ENCODE measurements at regions not wholly inside any gene's neighbourhood (a gene's known extent, or its start where the extent isn't known, plus 50 kb on each side); places are given as distances from the start of the nearest gene placed in this dataset.

GRCh38 chr4:138901177-138901576 lies 114.4 kb upstream of the NOCT start:
- no TSS peak for BruUV-seq (replicated peaks)
- Histone ChIP-seq H3K36me3 (ENCODE audit: control insufficient read depth in 2 of 2, extremely low read depth in 1 of 2, insufficient read depth in 2 of 2, low read length in 2 of 2) (no peaks in the 10 kb centered on the region), H3K9me1 (replicated peaks; ENCODE audit: control insufficient read depth, extremely low read depth, insufficient read depth, low read length) (no peaks in the 10 kb centered on the region), H3K9ac (replicated peaks; ENCODE audit: extremely low read depth, insufficient read depth, low read length) (no peak overlapping the region), H3K27me3 (ENCODE audit: control insufficient read depth in 2 of 2, insufficient read depth in 2 of 2, low read length in 2 of 2) (no peaks in the 10 kb centered on the region), H2AFZ (ENCODE audit: low read depth, low read length) (no peak overlapping the region), H3K4me3 (replicated peaks in 1 of 3; ENCODE audit: insufficient read depth in 1 of 3, low read depth in 1 of 3, low read length in 3 of 3) (no peak overlapping the region), H3K79me2 (ENCODE audit: control insufficient read depth, insufficient read depth, low read length) (no peaks in the 10 kb centered on the region), H3K27ac (ENCODE audit: insufficient read depth, low read depth, low read length) (no peak overlapping the region), H4K20me1 (replicated peaks; ENCODE audit: control insufficient read depth, extremely low read depth, insufficient read depth, low read length) (no peaks in the 10 kb centered on the region), H3K4me1 (ENCODE audit: control insufficient read depth, extremely low read depth, insufficient read depth, low read length) (no peaks in the 10 kb centered on the region), H3K4me2 (ENCODE audit: insufficient read depth, low read length) (no peak overlapping the region), H3K9me3 (replicated peaks; ENCODE audit: control insufficient read depth, insufficient read depth, low read length) (no peaks in the 10 kb centered on the region)
- intact Hi-C loops (cut with micrococcal nuclease), result no loop called here
- FAIRE-seq, result no peak
- ChIA-PET CTCF (no interaction called here), POLR2A (no interaction called here)
- dilution Hi-C loops (cut with MboI; ENCODE audit: extremely low pct_ligation_motif_present, low sequenced_read_pairs), result no loop called here
- TF ChIP-seq FOS (IDR thresholded peaks at IDR 0.05; ENCODE audit: borderline replicate concordance, insufficient read depth, low read length) (no peak), EZH2 (IDR thresholded peaks at IDR 0.05; ENCODE audit: borderline replicate concordance, low read depth, low read length, severe bottlenecking) (no peak), GATA2 (IDR thresholded peaks at IDR 0.05; ENCODE audit: insufficient read depth, insufficient read length, low read depth, low read length) (no peak), POLR2A (IDR thresholded peaks at IDR 0.05; ENCODE audit: low read depth, low read length) (no peak), MYC (IDR thresholded peaks at IDR 0.05; ENCODE audit: low read depth, low read length) (no peak)
- TF ChIP-seq, protein P1, sequence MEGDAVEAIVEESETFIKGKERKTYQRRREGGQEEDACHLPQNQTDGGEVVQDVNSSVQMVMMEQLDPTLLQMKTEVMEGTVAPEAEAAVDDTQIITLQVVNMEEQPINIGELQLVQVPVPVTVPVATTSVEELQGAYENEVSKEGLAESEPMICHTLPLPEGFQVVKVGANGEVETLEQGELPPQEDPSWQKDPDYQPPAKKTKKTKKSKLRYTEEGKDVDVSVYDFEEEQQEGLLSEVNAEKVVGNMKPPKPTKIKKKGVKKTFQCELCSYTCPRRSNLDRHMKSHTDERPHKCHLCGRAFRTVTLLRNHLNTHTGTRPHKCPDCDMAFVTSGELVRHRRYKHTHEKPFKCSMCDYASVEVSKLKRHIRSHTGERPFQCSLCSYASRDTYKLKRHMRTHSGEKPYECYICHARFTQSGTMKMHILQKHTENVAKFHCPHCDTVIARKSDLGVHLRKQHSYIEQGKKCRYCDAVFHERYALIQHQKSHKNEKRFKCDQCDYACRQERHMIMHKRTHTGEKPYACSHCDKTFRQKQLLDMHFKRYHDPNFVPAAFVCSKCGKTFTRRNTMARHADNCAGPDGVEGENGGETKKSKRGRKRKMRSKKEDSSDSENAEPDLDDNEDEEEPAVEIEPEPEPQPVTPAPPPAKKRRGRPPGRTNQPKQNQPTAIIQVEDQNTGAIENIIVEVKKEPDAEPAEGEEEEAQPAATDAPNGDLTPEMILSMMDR (IDR thresholded peaks at IDR 0.05; ENCODE audit: extremely low read depth in 1 of 2, insufficient read depth in 1 of 2, low read depth in 1 of 2, low read length in 2 of 2), result no peak
- no peak for DNase-seq (ENCODE audit: low read depth, low spot score)

DNA sequence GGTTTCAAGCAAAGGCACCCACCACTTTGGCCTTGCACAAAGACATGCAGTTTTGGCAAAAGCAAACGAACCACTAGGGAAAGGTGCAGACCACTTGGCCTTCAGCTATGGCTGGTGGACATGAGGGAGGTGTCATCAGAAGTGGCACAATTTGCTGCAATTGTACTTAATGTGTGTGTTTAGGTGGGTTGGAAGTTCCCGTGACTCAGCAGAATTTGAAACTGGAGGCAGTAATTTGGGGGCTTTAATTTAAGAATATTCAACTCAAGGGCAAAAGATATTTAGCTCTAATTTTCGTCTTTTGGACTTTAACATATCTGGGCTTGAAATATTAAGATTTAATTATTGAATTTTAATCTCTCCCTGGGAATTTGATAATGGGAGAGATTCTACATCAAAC lies 115.6 kb upstream of the NOCT start:
- H3K4me3 ChIP-seq (replicated peaks in 1 of 3; ENCODE audit: insufficient read depth in 1 of 3, low read depth in 1 of 3, low read length in 3 of 3), result no peak overlapping the region
- no peak overlapping the region for H3K9ac ChIP-seq (replicated peaks; ENCODE audit: extremely low read depth, insufficient read depth, low read length)
- H3K79me2 ChIP-seq (ENCODE audit: control insufficient read depth, insufficient read depth, low read length), result no peaks in the 10 kb centered on the region
- H3K9me1 ChIP-seq (replicated peaks; ENCODE audit: control insufficient read depth, extremely low read depth, insufficient read depth, low read length), result no peaks in the 10 kb centered on the region
- dilution Hi-C loops (cut with MboI; ENCODE audit: extremely low pct_ligation_motif_present, low sequenced_read_pairs) (no loop called here), intact Hi-C loops (cut with micrococcal nuclease) (no loop called here)
- H3K27me3 ChIP-seq (ENCODE audit: control insufficient read depth in 2 of 2, insufficient read depth in 2 of 2, low read length in 2 of 2), result no peaks in the 10 kb centered on the region
- no TSS peak for BruUV-seq (replicated peaks)
- H4K20me1 ChIP-seq (replicated peaks; ENCODE audit: control insufficient read depth, extremely low read depth, insufficient read depth, low read length), result no peaks in the 10 kb centered on the region
- H3K36me3 ChIP-seq (ENCODE audit: control insufficient read depth in 2 of 2, extremely low read depth in 1 of 2, insufficient read depth in 2 of 2, low read length in 2 of 2), result no peaks in the 10 kb centered on the region
- ChIA-PET CTCF (interaction anchor here (1.0 kb wide), 1 partner anchor 11 kb away, joined by 3 read pairs; no protein-coding TSS in a partner anchor), POLR2A (no interaction called here)
- no peaks in the 10 kb centered on the region for H3K4me1 ChIP-seq (ENCODE audit: control insufficient read depth, extremely low read depth, insufficient read depth, low read length)
- H2AFZ ChIP-seq (ENCODE audit: low read depth, low read length), result no peak overlapping the region
- H3K27ac ChIP-seq (ENCODE audit: insufficient read depth, low read depth, low read length), result no peak overlapping the region
- FAIRE-seq (no peak), DNase-seq (ENCODE audit: low read depth, low spot score) (no peak)
- H3K4me2 ChIP-seq (ENCODE audit: insufficient read depth, low read length), result no peak overlapping the region
- TF ChIP-seq POLR2AphosphoS5 (IDR thresholded peaks at IDR 0.05; ENCODE audit: insufficient read depth, low read depth, low read length) (no peak), EZH2 (IDR thresholded peaks at IDR 0.05; ENCODE audit: borderline replicate concordance, low read depth, low read length, severe bottlenecking) (no peak), JUN (IDR thresholded peaks at IDR 0.05; ENCODE audit: borderline replicate concordance, insufficient read depth, insufficient read length, low read depth) (no peak), MAX (IDR thresholded peaks at IDR 0.05; ENCODE audit: insufficient read depth, insufficient read length) (no peak), MYC (IDR thresholded peaks at IDR 0.05; ENCODE audit: low read depth, low read length) (no peak), GATA2 (IDR thresholded peaks at IDR 0.05; ENCODE audit: insufficient read depth, insufficient read length, low read depth, low read length) (no peak), POLR2A (IDR thresholded peaks at IDR 0.05; ENCODE audit: low read depth, low read length) (no peak)
- no peaks in the 10 kb centered on the region for H3K9me3 ChIP-seq (replicated peaks; ENCODE audit: control insufficient read depth, insufficient read depth, low read length)
